ENCODE measurements at regions not wholly inside any gene's neighbourhood (a gene's known extent, or its start where the extent isn't known, plus 50 kb on each side); places are given as distances from the start of the nearest gene placed in this dataset.

DNA sequence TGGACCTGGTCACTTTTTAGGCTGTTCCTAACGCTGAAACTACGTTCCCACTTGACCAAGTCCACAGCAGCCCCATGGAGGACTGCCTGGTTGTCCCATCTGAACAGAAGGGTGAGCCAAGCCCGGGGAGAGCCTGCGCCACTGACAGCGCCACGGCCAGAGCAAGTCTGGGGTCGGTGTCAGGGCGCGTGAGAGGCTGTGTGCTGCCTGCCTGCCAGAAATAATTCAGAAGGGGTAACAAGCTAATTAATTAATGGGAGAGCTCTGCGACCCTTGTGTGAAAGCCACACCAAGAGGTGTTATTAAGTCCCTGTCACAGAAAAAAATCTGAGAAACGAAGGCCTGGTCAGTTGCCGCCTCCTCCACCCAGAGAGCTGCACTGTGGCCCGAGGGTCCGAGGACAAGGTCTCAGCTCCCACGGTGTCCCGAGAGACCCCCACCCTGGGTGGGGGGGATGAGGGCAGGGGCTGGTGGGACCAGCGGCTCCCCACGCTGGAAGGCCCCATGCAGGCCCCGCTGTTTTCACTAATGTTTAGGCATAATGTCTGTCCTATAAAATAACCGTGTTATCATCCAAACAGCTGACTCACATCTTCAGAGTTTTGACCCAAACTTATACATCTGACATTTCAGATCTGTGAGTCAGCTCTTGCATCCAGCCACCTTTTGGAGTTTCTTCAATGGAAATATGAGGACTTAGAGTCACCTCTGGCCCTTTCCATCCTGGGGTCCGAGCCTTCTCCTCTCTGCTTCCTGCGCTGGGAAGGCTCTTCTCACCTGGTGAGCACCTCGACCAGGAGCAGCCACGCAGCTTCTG, 58.5 kb downstream of the DLL1 start:
- Histone ChIP-seq H3K4me3 (ENCODE audit: low read length) (no peak overlapping the region), H3K27ac (ENCODE audit: low read length) (no peak overlapping the region), H3K36me3 (ENCODE audit: control insufficient read depth, insufficient read depth, low read length) (no peaks in the 10 kb centered on the region), H3K27me3 (ENCODE audit: control insufficient read depth, insufficient read depth, low read length) (no peaks in the 10 kb centered on the region), H3K9me3 (ENCODE audit: control insufficient read depth, insufficient read depth, low read length) (no peaks in the 10 kb centered on the region), H3K4me1 (ENCODE audit: control insufficient read depth, insufficient read depth, low read length) (peaks cover 4% of the 10 kb centered on the region)
- ATAC-seq (no peak), DNase-seq (no peak)
- no peak overlapping the region for H3K4me3 Mint-ChIP-seq
- peaks cover 0 to 4% of the 10 kb centered on the region in 2 donors for H3K4me1 Mint-ChIP-seq
- no peaks in the 10 kb centered on the region for H3K36me3 Mint-ChIP-seq
- TF ChIP-seq, protein P1, sequence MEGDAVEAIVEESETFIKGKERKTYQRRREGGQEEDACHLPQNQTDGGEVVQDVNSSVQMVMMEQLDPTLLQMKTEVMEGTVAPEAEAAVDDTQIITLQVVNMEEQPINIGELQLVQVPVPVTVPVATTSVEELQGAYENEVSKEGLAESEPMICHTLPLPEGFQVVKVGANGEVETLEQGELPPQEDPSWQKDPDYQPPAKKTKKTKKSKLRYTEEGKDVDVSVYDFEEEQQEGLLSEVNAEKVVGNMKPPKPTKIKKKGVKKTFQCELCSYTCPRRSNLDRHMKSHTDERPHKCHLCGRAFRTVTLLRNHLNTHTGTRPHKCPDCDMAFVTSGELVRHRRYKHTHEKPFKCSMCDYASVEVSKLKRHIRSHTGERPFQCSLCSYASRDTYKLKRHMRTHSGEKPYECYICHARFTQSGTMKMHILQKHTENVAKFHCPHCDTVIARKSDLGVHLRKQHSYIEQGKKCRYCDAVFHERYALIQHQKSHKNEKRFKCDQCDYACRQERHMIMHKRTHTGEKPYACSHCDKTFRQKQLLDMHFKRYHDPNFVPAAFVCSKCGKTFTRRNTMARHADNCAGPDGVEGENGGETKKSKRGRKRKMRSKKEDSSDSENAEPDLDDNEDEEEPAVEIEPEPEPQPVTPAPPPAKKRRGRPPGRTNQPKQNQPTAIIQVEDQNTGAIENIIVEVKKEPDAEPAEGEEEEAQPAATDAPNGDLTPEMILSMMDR (IDR thresholded peaks at IDR 0.05): no peak
- no peak overlapping the region for H3K27ac Mint-ChIP-seq
- intact Hi-C loops (cut with micrococcal nuclease): no loop called here
- no peaks in the 10 kb centered on the region for H3K9me3 Mint-ChIP-seq
- WGBS (ENCODE audit: insufficient coverage): 89% methylated on average over 24 of the region's 24 CpGs
- H3K27me3 Mint-ChIP-seq (ENCODE audit: low read depth in 2 of 2): peaks cover 15 to 17% of the 10 kb centered on the region in 2 donors

DNA sequence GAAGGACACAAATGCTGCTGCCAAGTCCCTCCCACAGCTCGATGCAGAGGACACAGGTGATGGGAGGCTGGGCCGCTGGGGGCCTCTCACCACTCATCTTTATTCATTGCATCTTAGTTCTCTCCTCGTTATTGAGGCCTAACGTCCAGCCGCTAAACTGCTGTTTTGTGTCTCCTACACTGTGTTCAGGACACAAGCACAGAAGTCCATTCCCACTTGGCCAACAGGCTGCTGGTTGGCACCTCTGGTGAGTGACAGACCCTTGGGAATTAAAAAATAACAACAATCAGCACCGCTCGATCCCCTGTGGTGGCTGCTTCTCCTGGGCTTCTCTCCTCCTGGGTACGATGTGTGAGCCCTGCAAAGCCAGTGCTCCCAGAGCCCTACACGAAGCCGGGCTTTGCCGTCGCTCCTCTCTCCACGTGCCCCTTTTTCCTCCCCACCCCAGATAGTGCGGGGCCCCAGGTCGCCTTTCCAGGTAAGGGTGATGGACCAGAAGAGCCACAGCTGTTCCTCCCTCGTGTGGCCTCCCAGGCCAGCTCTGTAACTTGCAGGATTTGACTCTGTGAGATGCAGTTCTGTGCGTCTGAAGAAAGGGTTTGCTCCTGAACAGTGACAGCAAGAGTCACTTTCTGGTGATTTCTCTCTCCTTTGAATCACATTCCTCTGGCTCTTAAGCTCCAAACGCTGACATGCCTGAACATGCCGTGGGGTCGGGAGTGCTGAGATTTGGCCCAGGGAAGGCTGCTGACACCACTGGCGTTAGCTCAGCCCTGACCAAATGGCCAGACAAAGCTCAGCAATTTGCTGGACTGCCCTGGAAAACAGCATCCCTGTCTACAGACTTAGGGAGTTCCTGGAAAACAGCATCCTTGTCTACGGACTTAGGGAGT, 59.3 kb downstream of the DLL1 start:
- peaks cover 16 to 18% of the 10 kb centered on the region in 2 donors for H3K27me3 Mint-ChIP-seq (ENCODE audit: low read depth in 2 of 2)
- DNase-seq (no peak), ATAC-seq (no peak)
- H3K36me3 Mint-ChIP-seq: no peaks in the 10 kb centered on the region
- Histone ChIP-seq H3K4me3 (ENCODE audit: low read length) (no peak overlapping the region), H3K36me3 (ENCODE audit: control insufficient read depth, insufficient read depth, low read length) (no peaks in the 10 kb centered on the region), H3K27ac (ENCODE audit: low read length) (no peak overlapping the region), H3K4me1 (ENCODE audit: control insufficient read depth, insufficient read depth, low read length) (peaks cover 4% of the 10 kb centered on the region), H3K27me3 (ENCODE audit: control insufficient read depth, insufficient read depth, low read length) (no peaks in the 10 kb centered on the region), H3K9me3 (ENCODE audit: control insufficient read depth, insufficient read depth, low read length) (no peaks in the 10 kb centered on the region)
- 90% methylated on average over 22 of the region's 22 CpGs for WGBS (ENCODE audit: insufficient coverage)
- H3K4me3 Mint-ChIP-seq: no peak overlapping the region
- TF ChIP-seq, protein P1 (IDR thresholded peaks at IDR 0.05): no peak
- no peak overlapping the region for H3K27ac Mint-ChIP-seq
- peaks cover 0 to 4% of the 10 kb centered on the region in 2 donors for H3K4me1 Mint-ChIP-seq
- H3K9me3 Mint-ChIP-seq: no peaks in the 10 kb centered on the region
- intact Hi-C loops (cut with micrococcal nuclease): no loop called here

DNA sequence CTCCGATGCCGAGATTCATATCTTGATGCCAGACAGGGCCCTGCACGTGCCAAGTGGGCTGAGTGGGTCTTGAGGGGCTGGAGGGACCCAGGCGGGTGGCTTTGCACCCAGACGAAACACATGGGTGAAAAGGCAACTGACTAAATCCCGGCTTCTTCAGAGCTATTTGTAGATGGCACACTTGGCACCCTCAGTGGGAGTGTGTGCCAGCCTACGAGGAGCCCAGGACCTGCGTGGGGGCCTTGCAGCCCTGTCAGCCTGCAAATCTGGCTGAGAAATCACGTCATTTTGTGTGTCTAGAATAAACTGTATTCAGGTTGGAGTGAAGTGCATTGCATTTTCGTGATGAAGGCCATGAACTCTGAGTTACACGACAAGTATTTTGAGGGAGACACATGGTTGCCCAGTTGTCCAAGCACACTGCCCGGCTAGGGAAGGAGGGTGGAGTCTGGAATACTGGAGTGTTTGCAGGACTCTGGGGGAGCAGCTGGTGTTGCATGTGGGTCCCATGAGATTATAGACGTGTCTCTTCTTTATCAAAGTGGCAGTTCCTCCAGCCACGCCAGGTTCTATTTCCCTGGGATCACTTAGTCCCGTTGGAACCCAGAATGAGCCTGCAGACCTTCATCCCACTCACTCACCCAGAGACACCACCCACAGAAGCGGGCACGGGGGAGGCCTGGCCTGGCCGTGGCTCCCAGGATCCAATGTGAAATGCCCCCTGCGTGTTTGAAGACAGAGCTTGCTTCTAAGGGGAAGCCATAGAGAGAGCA, 60.2 kb downstream of the DLL1 start:
- Histone ChIP-seq H3K9me3 (ENCODE audit: control insufficient read depth, insufficient read depth, low read length) (no peaks in the 10 kb centered on the region), H3K36me3 (ENCODE audit: control insufficient read depth, insufficient read depth, low read length) (no peaks in the 10 kb centered on the region), H3K27ac (ENCODE audit: low read length) (no peak overlapping the region), H3K4me3 (ENCODE audit: low read length) (no peak overlapping the region), H3K4me1 (ENCODE audit: control insufficient read depth, insufficient read depth, low read length) (peaks cover 6% of the 10 kb centered on the region), H3K27me3 (ENCODE audit: control insufficient read depth, insufficient read depth, low read length) (no peaks in the 10 kb centered on the region)
- Mint-ChIP-seq H3K4me3 (no peak overlapping the region), H3K36me3 (no peaks in the 10 kb centered on the region), H3K9me3 (no peaks in the 10 kb centered on the region), H3K27me3 (ENCODE audit: low read depth in 2 of 2) (peaks cover 22 to 26% of the 10 kb centered on the region in 2 donors), H3K27ac (no peak overlapping the region), H3K4me1 (peaks cover 6 to 11% of the 10 kb centered on the region in 2 donors)
- TF ChIP-seq, protein P1 (IDR thresholded peaks at IDR 0.05): no peak
- intact Hi-C loops (cut with micrococcal nuclease): no loop called here
- WGBS (ENCODE audit: insufficient coverage): 89% methylated on average over 19 of the region's 19 CpGs
- DNase-seq (no peak), ATAC-seq (no peak)

All from natural killer cell (primary cell).